Activated naive CD4-positive, alpha-beta T cell treated with anti-CD3 and anti-CD28 coated beads, Interleukin-2, amount 10 ng/mL, durations not matched to agents 7 days and 5 days (primary cell): ENCODE measurements at regions not wholly inside any gene's neighbourhood (a gene's known extent, or its start where the extent isn't known, plus 50 kb on each side); places are given as distances from the start of the nearest gene placed in this dataset.
"Not testable (repeated sequence)": the region's sequence is repeated elsewhere in the genome, so short reads cannot be mapped to it uniquely, and the experiment has no call there.

Source experiments
- CTCF ChIA-PET: fragments of 350-600 bp; sonication (Branson Sonifier 250); formaldehyde crosslinking; loops from one replicate; lab custom pipeline; 2021; ENCODE audit warnings: antibody characterized with exemption; lab: Charles Lee
- DNase-seq: peaks from one replicate; pipeline ENCODE4 v3.0.0-alpha.2; 2020
- H3K27ac Mint-ChIP-seq: one replicate; pipeline ENCODE4 v1.8.0; 2021; ENCODE audit warnings: mild to moderate bottlenecking, moderate library complexity, mixed read lengths
- H3K27me3 Mint-ChIP-seq: one replicate; pipeline ENCODE4 v1.8.0; 2021; ENCODE audit warnings: mild to moderate bottlenecking, mixed read lengths
- H3K36me3 Mint-ChIP-seq: one replicate; pipeline ENCODE4 v1.8.0; 2021; ENCODE audit warnings: mixed read lengths
- H3K4me1 Mint-ChIP-seq: one replicate; pipeline ENCODE4 v1.8.0; 2021; ENCODE audit warnings: mixed read lengths
- H3K4me3 Mint-ChIP-seq: one replicate; pipeline ENCODE4 v1.8.0; 2021; ENCODE audit warnings: mild to moderate bottlenecking, moderate library complexity, mixed read lengths
- H3K9me3 Mint-ChIP-seq: one replicate; pipeline ENCODE4 v1.8.0; 2021; ENCODE audit warnings: mixed read lengths

DNA sequence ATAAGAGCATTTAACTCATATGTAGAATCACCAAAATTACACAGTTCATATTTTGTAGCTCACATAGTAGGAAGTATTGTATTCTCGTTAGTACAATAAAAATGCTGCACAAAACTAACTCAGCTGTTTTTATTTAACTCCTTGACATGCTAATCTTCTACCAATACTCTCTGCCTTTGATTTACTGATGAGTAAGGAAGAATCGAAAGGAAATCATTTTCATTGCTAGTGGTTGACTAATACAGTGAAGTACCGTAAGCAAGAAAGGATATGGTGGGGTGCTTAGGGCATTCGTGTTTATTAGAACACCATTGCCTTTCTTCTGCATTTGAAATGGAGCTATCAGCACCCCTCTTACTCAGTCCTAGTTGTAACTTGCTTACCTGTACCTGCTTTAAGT is 1239.1 kb upstream of the TENM3 start:
- H3K4me1 Mint-ChIP-seq: no peaks in the 10 kb centered on the region
- H3K27ac Mint-ChIP-seq: no peak overlapping the region
- CTCF ChIA-PET: no interaction called here
- no peak overlapping the region for H3K4me3 Mint-ChIP-seq
- no peaks in the 10 kb centered on the region for H3K27me3 Mint-ChIP-seq
- no peaks in the 10 kb centered on the region for H3K36me3 Mint-ChIP-seq
- DNase-seq: no peak
- H3K9me3 Mint-ChIP-seq: peaks cover 2% of the 10 kb centered on the region

DNA sequence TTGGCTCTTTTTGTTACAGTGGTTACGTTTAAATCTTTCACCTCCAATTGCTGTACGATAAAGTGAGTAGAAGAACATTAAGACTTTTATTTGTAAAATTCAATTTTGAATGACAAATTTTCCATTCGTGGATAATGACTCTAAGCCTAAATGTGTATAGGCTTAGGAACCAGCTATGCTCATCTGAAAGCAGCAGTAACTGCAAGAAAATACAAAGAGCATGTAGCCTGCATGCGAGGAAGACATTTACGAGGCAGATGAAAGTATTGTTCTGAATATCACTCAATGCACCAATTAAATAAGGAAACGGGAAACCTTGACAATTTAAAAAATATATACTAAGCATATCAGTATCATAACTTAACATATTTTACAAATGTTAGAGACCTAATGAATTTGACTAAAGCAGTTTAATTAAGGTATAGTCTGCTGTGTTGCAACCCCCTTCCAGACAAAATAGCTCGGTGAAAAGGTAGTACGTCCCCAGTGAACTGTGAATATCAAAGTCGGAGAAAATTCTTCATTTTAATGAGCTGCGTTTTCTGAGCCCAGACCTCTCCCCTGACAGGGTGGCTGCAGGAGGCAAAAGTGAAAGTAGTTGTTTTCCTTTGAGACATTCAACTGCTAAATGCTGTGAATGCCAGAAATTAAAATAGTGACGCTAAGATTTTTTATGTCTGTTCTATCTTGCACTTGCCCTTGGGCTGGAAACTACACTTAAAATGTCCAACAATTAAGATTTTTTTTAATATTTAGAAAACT is 1236.5 kb upstream of the TENM3 start:
- no peak overlapping the region for H3K4me3 Mint-ChIP-seq

GRCh38 chr4:181007751-181008150 is 1235.5 kb upstream of the TENM3 start:
- Mint-ChIP-seq H3K9me3 (peaks cover 9% of the 10 kb centered on the region), H3K27me3 (no peaks in the 10 kb centered on the region), H3K36me3 (no peaks in the 10 kb centered on the region), H3K27ac (no peak overlapping the region), H3K4me3 (no peak overlapping the region), H3K4me1 (no peaks in the 10 kb centered on the region)
- CTCF ChIA-PET: no interaction called here
- no peak for DNase-seq

More for the DNA sequence above, 1236.5 kb upstream of the TENM3 start:
- no peaks in the 10 kb centered on the region for H3K27me3 Mint-ChIP-seq
- H3K4me1 Mint-ChIP-seq: no peaks in the 10 kb centered on the region
- CTCF ChIA-PET: no interaction called here
- H3K27ac Mint-ChIP-seq: no peak overlapping the region
- no peak for DNase-seq
- H3K9me3 Mint-ChIP-seq: peaks cover 5% of the 10 kb centered on the region
- no peaks in the 10 kb centered on the region for H3K36me3 Mint-ChIP-seq

- Mint-ChIP-seq H3K9me3 (peaks cover 13% of the 10 kb centered on the region), H3K27me3 (no peaks in the 10 kb centered on the region), H3K27ac (no peak overlapping the region), H3K4me3 (no peak overlapping the region), H3K36me3 (no peaks in the 10 kb centered on the region), H3K4me1 (no peaks in the 10 kb centered on the region)
- CTCF ChIA-PET: no interaction called here
- no peak for DNase-seq
These were observed 1235.0 kb upstream of the TENM3 start for GRCh38 chr4:181008164-181008563.

DNA sequence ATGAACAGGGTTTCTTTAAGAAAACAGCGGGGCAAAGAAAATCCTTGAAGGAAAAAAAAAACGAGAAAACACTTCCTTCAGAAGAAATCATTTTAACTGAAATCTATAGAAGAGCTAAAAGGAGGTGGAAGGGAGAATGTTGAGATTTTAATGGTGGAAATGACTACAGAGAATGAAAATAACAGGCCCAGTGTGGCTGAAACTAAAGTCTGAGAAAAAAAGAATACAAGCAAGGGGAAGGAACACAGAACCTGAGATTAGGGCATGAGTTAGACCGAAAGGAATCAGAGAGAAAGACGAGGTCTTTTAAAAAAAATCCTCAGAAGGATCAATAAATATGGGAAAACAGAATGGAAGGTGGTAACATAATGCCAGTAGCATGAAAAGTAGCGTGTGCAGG is 1230.0 kb upstream of the TENM3 start:
- Mint-ChIP-seq H3K4me3 (no peak overlapping the region), H3K27ac (no peak overlapping the region), H3K4me1 (no peaks in the 10 kb centered on the region), H3K36me3 (no peaks in the 10 kb centered on the region), H3K9me3 (peaks cover 16% of the 10 kb centered on the region), H3K27me3 (no peaks in the 10 kb centered on the region)
- CTCF ChIA-PET: no interaction called here
- no peak for DNase-seq

DNA sequence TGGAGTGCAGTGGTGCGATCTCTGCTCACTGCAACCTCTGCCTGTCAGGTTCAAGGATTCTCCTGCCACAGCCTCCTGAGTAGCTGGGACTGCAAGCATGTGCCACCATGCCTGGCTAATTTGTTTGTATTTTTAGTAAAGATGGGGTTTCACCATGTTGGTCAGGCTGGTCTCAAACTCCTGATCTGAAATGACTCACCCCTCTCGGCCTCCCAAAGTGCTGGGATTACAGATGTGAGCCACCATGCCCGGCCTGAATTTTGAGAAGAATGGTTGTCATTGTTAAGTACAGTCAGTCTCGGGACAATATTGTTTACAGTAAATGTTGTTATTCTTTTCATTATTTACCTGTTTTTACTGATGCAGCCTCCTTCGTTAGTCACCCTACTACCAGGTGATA is 1226.2 kb upstream of the TENM3 start:
- Mint-ChIP-seq H3K9me3 (peaks cover 22% of the 10 kb centered on the region), H3K27me3 (no peaks in the 10 kb centered on the region), H3K27ac (no peak overlapping the region), H3K36me3 (no peaks in the 10 kb centered on the region), H3K4me3 (no peak overlapping the region), H3K4me1 (no peaks in the 10 kb centered on the region)
- CTCF ChIA-PET: no interaction called here
- no peak for DNase-seq

- Mint-ChIP-seq H3K36me3 (no peaks in the 10 kb centered on the region), H3K27me3 (no peaks in the 10 kb centered on the region), H3K27ac (no peak overlapping the region), H3K9me3 (peaks cover 24% of the 10 kb centered on the region), H3K4me1 (no peaks in the 10 kb centered on the region), H3K4me3 (no peak overlapping the region)
- no peak for DNase-seq
- CTCF ChIA-PET: interaction anchor here (0.9 kb wide), 1 partner anchor 9 kb away, joined by 3 read pairs; no protein-coding TSS in a partner anchor
These were observed 1224.7 kb upstream of the TENM3 start for GRCh38 chr4:181018472-181018871.

- no peaks in the 10 kb centered on the region for H3K27me3 Mint-ChIP-seq
- CTCF ChIA-PET: interaction anchor here (0.9 kb wide), 1 partner anchor 9 kb away, joined by 3 read pairs; no protein-coding TSS in a partner anchor
- no peak overlapping the region for H3K4me3 Mint-ChIP-seq
- no peaks in the 10 kb centered on the region for H3K36me3 Mint-ChIP-seq
- H3K27ac Mint-ChIP-seq: no peak overlapping the region
- no peak for DNase-seq
- H3K9me3 Mint-ChIP-seq: peaks cover 20% of the 10 kb centered on the region
- H3K4me1 Mint-ChIP-seq: no peaks in the 10 kb centered on the region
These were observed 1224.3 kb upstream of the TENM3 start for GRCh38 chr4:181018913-181019312.

- H3K36me3 Mint-ChIP-seq: no peaks in the 10 kb centered on the region
- DNase-seq: no peak
- H3K4me3 Mint-ChIP-seq: no peak overlapping the region
- CTCF ChIA-PET: no interaction called here
- H3K27me3 Mint-ChIP-seq: no peaks in the 10 kb centered on the region
- no peaks in the 10 kb centered on the region for H3K4me1 Mint-ChIP-seq
- H3K9me3 Mint-ChIP-seq: peaks cover 19% of the 10 kb centered on the region
- no peak overlapping the region for H3K27ac Mint-ChIP-seq
These were observed 1222.7 kb upstream of the TENM3 start for GRCh38 chr4:181020456-181020855.

- Mint-ChIP-seq H3K9me3 (peaks cover 19% of the 10 kb centered on the region), H3K27ac (no peak overlapping the region), H3K4me3 (no peak overlapping the region), H3K4me1 (no peaks in the 10 kb centered on the region), H3K27me3 (no peaks in the 10 kb centered on the region), H3K36me3 (no peaks in the 10 kb centered on the region)
- CTCF ChIA-PET: no interaction called here
- DNase-seq: no peak
These were observed 1222.0 kb upstream of the TENM3 start for GRCh38 chr4:181021213-181021612.

DNA sequence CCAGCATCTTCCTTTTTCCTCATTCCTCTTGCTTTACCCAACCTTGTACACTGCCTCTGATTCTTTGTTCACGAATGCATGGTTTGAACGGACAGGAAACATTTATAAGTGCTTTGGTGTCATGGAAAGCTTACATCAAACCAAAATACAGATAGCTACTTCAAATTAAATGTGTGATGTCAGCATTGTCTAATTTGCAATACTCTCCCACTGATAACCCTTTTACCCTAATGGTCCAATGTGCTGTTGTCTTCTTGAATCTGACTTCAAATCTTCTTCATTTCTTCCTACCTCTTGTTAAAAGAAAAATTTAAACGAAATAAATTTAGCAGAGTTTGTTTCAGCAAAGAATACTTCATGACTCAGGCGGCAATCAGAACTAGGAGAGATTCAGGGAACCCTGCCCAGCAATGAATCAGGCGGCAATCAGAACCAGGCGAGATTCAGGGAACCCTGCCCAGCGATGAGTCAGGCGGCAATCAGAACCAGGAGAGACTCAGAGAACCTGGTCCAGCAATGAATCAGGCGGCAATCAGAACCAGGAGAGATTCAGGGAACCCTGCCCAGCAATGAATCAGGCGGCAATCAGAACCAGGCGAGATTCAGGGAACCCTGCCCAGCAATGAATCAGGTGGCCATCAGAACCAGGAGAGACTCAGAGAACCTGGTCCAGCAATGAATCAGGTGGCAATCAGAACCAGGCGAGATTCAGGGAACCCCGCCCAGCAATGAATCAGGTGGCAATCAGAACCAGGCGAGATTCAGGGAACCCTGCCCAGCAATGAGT is 1212.9 kb upstream of the TENM3 start:
- H3K4me3 Mint-ChIP-seq, H3K27ac Mint-ChIP-seq, H3K27me3 Mint-ChIP-seq, H3K4me1 Mint-ChIP-seq, H3K36me3 Mint-ChIP-seq, DNase-seq, CTCF ChIA-PET: not testable (repeated sequence)
- H3K9me3 Mint-ChIP-seq: peaks cover 19% of the 10 kb centered on the region

GRCh38 chr4:181030961-181031360 is 1212.2 kb upstream of the TENM3 start:
- no peak overlapping the region for H3K27ac Mint-ChIP-seq
- no peaks in the 10 kb centered on the region for H3K27me3 Mint-ChIP-seq
- DNase-seq: no peak
- H3K4me3 Mint-ChIP-seq: no peak overlapping the region
- H3K36me3 Mint-ChIP-seq: no peaks in the 10 kb centered on the region
- peaks cover 19% of the 10 kb centered on the region for H3K9me3 Mint-ChIP-seq
- CTCF ChIA-PET: no interaction called here
- no peaks in the 10 kb centered on the region for H3K4me1 Mint-ChIP-seq

DNA sequence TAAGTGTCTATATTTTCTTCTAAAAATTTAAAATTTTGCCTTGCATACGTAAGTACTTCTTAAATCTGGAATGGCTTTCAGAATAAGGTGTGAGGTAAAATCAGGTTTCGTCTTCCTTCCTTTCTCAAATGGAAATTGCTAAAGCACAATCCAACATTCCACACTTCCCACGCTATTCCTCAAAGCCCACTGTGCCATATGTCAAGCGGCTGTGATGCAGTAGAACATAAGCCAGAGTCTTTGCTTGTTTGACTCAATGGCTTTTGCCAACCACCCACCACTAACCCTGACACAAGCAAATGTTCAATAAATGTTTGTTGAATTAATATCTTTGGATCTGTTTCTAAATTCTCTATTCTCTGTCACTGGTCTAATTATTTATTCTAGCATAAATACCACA is 1199.7 kb upstream of the TENM3 start:
- H3K36me3 Mint-ChIP-seq: no peaks in the 10 kb centered on the region
- no peak overlapping the region for H3K4me3 Mint-ChIP-seq
- CTCF ChIA-PET: no interaction called here
- H3K4me1 Mint-ChIP-seq: no peaks in the 10 kb centered on the region
- peaks cover 6% of the 10 kb centered on the region for H3K9me3 Mint-ChIP-seq
- H3K27ac Mint-ChIP-seq: no peak overlapping the region
- DNase-seq: no peak
- H3K27me3 Mint-ChIP-seq: no peaks in the 10 kb centered on the region

DNA sequence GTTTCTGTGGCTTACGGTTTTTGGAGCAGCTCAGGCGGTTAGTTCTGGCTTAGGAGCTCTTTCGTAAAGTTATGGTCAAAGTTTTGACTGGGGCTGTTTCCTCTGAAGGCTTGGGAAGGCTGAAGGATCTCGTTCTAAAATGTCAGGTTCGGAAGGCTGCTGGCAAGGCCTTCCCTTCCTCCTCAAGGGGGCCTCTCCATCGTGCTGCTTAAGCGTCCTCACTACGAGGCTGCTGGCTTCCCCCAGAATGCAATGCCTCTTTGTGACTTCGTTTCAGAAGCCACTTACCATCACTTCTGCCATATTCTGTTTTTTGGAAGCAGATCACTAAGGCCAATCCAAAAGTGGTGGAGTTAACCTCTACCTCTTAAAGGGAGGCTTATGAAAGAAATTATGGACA is 1196.4 kb upstream of the TENM3 start:
- CTCF ChIA-PET: no interaction called here
- H3K4me3 Mint-ChIP-seq: no peak overlapping the region
- DNase-seq: no peak
- no peaks in the 10 kb centered on the region for H3K36me3 Mint-ChIP-seq
- H3K4me1 Mint-ChIP-seq: no peaks in the 10 kb centered on the region
- H3K27me3 Mint-ChIP-seq: no peaks in the 10 kb centered on the region
- peaks cover 6% of the 10 kb centered on the region for H3K9me3 Mint-ChIP-seq
- no peak overlapping the region for H3K27ac Mint-ChIP-seq

DNA sequence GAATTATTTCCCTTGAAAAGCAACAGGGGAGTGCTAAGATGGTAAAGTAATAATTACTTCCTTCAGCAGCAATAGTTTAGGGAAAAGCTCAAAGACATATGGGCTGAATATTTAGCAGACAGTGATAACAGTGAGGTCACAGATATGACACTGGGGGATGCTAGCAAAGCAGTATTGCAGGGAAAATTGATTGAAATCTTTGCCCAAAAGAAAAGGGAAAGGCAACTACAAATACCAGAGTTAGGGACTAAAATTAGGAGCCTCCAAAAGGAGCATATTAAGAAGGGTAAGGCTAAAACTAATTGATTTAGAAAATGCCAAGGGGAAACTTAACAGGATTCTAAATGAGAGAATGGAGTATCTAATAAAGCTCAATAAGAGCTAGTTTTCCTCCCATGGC is 1191.3 kb upstream of the TENM3 start:
- Mint-ChIP-seq H3K9me3 (peaks cover 4% of the 10 kb centered on the region), H3K4me1 (no peaks in the 10 kb centered on the region), H3K4me3 (no peak overlapping the region), H3K27me3 (no peaks in the 10 kb centered on the region), H3K27ac (no peak overlapping the region), H3K36me3 (no peaks in the 10 kb centered on the region)
- CTCF ChIA-PET: no interaction called here
- no peak for DNase-seq
